ENCODE measurements at regions not wholly inside any gene's neighbourhood (a gene's known extent, or its start where the extent isn't known, plus 50 kb on each side); places are given as distances from the start of the nearest gene placed in this dataset.

DNA sequence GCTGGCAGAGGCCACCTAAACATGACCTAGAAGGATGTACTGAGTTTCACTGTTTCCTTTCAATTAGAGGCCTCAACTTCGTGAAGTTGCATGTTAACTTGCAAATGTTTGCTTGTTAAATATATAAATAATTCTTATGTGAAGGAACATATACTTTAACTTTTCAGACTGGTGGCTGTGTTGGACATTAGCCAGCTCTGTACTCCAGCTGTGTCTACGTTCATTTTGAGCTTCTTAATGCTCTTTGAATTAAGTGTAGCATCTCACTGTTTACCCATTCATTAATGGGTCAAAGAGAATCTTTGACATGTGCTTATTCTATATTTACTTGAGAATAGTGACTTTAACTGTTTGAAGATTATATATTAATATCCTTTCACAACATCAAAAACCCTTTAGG is 823.2 kb upstream of the ID2 start (continued):
- TF ChIP-seq EP300 (conservative IDR thresholded peaks at IDR 0.05; ENCODE audit: poor library complexity, severe bottlenecking) (no peak), SMC3 (conservative IDR thresholded peaks at IDR 0.05; ENCODE audit: poor library complexity) (no peak)

DNA sequence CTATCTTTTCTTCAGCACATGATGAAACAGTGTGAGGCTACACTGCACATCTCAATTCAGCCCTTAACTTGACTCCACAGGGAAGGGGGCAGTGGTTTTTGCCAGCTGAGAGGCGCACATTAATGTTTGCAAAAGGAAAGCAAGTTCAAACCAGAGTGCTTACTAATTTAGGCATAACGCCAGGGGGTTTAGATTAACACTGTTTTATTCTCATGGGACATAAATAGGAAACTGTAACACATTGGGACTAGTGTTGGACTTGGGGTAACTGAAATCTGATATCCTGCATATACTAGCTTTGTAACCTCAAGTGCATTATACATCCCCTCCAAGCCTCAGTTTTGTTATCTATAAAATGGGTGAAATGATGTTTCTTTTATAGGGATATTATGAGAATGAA is 821.2 kb upstream of the ID2 start:
- H3K27ac ChIP-seq (ENCODE audit: low read length), result no peak overlapping the region
- H3K9ac ChIP-seq (ENCODE audit: low read length), result no peak overlapping the region
- no peaks in the 10 kb centered on the region for H3K9me2 ChIP-seq (ENCODE audit: insufficient read depth, low read length)
- H3K79me2 ChIP-seq (replicated peaks; ENCODE audit: insufficient read depth, low read length), result no peaks in the 10 kb centered on the region
- no peak overlapping the region for H3K4me3 ChIP-seq (ENCODE audit: low read length)
- no peaks in the 10 kb centered on the region for H3K36me3 ChIP-seq (ENCODE audit: insufficient read depth, low read length)
- no peaks in the 10 kb centered on the region for H4K20me1 ChIP-seq (ENCODE audit: insufficient read depth)
- H3K9me3 ChIP-seq (ENCODE audit: low read length), result no peaks in the 10 kb centered on the region
- H2AFZ ChIP-seq (ENCODE audit: low read depth, low read length), result no peak overlapping the region
- no peaks in the 10 kb centered on the region for H3K27me3 ChIP-seq (ENCODE audit: insufficient read depth, low read depth, low read length)
- H3F3A ChIP-seq (ENCODE audit: insufficient read depth, low read length, poor library complexity, severe bottlenecking), result no peaks in the 10 kb centered on the region
- H3K4me2 ChIP-seq (ENCODE audit: low read length), result no peak overlapping the region
- no peak for TF ChIP-seq SMC3 (conservative IDR thresholded peaks at IDR 0.05; ENCODE audit: poor library complexity)
- TF ChIP-seq POLR2AphosphoS5 (IDR thresholded peaks at IDR 0.05), result no peak
- no peak for TF ChIP-seq TAF1 (IDR thresholded peaks at IDR 0.05; ENCODE audit: low read depth)

DNA sequence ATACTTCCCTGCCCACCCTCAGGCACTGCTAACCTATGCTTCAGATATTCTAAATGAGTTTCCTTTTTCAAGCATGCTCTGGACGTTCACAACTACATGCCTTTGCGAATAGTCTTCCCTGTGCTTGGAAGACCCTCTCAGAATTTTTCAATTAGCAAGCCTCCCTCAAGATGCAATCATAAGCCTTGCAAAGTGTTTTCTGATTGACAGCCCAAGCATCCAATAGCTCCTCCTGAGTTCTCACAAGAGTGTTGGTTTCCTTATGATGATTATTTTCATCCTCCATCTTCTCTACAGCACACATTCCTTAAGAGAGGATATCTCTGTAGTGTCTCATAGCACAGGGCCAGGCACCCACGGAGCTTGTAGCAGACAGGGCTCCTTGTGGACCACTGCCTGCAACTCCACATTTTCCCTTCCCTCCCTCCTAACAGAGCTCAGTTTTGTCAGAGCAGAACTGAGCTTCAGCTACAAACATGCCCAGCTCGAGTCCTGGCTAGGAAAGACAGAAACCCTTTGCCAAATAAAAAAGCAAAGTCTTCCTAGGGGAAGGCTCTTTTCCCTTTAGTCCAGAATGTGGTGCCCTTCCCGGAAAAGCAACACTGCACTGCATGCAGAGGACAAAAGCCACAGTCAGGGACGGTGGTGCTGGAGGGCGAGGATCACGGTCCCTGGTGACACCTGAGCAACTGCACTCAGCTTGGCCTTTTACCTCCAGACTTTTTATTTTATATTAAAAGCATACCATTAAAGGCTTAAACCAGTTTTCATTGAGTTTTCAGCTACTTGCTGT is 819.8 kb upstream of the ID2 start:
- Histone ChIP-seq H3K9ac (ENCODE audit: low read length) (no peak overlapping the region), H3F3A (ENCODE audit: insufficient read depth, low read length, poor library complexity, severe bottlenecking) (no peaks in the 10 kb centered on the region), H4K20me1 (ENCODE audit: insufficient read depth) (no peaks in the 10 kb centered on the region), H3K9me3 (ENCODE audit: low read length) (no peaks in the 10 kb centered on the region), H2AFZ (ENCODE audit: low read depth, low read length) (no peak overlapping the region), H3K4me2 (ENCODE audit: low read length) (no peak overlapping the region), H3K4me3 (ENCODE audit: low read length) (no peak overlapping the region), H3K27ac (ENCODE audit: low read length) (no peak overlapping the region), H3K79me2 (replicated peaks; ENCODE audit: insufficient read depth, low read length) (no peaks in the 10 kb centered on the region), H3K27me3 (ENCODE audit: insufficient read depth, low read depth, low read length) (no peaks in the 10 kb centered on the region), H3K36me3 (ENCODE audit: insufficient read depth, low read length) (no peaks in the 10 kb centered on the region), H3K9me2 (ENCODE audit: insufficient read depth, low read length) (no peaks in the 10 kb centered on the region)
- TF ChIP-seq MXI1 (conservative IDR thresholded peaks at IDR 0.05; ENCODE audit: poor library complexity, severe bottlenecking) (no peak), POLR2AphosphoS5 (IDR thresholded peaks at IDR 0.05) (no peak), TAF1 (IDR thresholded peaks at IDR 0.05; ENCODE audit: low read depth) (no peak), RAD21 (conservative IDR thresholded peaks at IDR 0.05) (no peak)
- TF ChIP-seq, protein P1, sequence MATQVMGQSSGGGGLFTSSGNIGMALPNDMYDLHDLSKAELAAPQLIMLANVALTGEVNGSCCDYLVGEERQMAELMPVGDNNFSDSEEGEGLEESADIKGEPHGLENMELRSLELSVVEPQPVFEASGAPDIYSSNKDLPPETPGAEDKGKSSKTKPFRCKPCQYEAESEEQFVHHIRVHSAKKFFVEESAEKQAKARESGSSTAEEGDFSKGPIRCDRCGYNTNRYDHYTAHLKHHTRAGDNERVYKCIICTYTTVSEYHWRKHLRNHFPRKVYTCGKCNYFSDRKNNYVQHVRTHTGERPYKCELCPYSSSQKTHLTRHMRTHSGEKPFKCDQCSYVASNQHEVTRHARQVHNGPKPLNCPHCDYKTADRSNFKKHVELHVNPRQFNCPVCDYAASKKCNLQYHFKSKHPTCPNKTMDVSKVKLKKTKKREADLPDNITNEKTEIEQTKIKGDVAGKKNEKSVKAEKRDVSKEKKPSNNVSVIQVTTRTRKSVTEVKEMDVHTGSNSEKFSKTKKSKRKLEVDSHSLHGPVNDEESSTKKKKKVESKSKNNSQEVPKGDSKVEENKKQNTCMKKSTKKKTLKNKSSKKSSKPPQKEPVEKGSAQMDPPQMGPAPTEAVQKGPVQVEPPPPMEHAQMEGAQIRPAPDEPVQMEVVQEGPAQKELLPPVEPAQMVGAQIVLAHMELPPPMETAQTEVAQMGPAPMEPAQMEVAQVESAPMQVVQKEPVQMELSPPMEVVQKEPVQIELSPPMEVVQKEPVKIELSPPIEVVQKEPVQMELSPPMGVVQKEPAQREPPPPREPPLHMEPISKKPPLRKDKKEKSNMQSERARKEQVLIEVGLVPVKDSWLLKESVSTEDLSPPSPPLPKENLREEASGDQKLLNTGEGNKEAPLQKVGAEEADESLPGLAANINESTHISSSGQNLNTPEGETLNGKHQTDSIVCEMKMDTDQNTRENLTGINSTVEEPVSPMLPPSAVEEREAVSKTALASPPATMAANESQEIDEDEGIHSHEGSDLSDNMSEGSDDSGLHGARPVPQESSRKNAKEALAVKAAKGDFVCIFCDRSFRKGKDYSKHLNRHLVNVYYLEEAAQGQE (IDR thresholded peaks at IDR 0.05; ENCODE audit: borderline replicate concordance), result no peak
- TF ChIP-seq, protein P2, sequence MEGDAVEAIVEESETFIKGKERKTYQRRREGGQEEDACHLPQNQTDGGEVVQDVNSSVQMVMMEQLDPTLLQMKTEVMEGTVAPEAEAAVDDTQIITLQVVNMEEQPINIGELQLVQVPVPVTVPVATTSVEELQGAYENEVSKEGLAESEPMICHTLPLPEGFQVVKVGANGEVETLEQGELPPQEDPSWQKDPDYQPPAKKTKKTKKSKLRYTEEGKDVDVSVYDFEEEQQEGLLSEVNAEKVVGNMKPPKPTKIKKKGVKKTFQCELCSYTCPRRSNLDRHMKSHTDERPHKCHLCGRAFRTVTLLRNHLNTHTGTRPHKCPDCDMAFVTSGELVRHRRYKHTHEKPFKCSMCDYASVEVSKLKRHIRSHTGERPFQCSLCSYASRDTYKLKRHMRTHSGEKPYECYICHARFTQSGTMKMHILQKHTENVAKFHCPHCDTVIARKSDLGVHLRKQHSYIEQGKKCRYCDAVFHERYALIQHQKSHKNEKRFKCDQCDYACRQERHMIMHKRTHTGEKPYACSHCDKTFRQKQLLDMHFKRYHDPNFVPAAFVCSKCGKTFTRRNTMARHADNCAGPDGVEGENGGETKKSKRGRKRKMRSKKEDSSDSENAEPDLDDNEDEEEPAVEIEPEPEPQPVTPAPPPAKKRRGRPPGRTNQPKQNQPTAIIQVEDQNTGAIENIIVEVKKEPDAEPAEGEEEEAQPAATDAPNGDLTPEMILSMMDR (IDR thresholded peaks at IDR 0.05; ENCODE audit: poor library complexity, severe bottlenecking), result no peak

All from neural cell (in vitro differentiated cells).